Heart left ventricle (tissue), 16 donors: ENCODE measurements at regions not wholly inside any gene's neighbourhood (a gene's known extent, or its start where the extent isn't known, plus 50 kb on each side); places are given as distances from the start of the nearest gene placed in this dataset.

Experiments used
- ATAC-seq, 4 donors: fragments of 200-7000 bp; cut with Tn5 transposase; one replicate each; pipeline ENCODE4 v1.9.1; 2020 to 2022; ENCODE audit warnings: moderate library complexity in 4 of 4, mild to moderate bottlenecking in 3 of 4, moderate number of reproducible peaks in 1 of 4
- DNase-seq, 5 donors: peaks; one replicate each; pipeline ENCODE4 v3.0.0-alpha.2; 2020
- H3K27ac ChIP-seq, 12 donors: fragments of 200-600 bp; sonication (generic) in 4 of 12; one replicate each; pipeline versions ENCODE4 v1.5.0 to v1.8.0; 2016 to 2022; ENCODE audit warnings: mild to moderate bottlenecking in 2 of 12
- H3K27me3 ChIP-seq, 9 donors: fragments of 200-600 bp; sonication (generic) in 2 of 9; one replicate each; pipeline versions ENCODE4 v1.5.1 to v1.8.0; 2016 to 2022; ENCODE audit warnings: mild to moderate bottlenecking in 3 of 9
- H3K36me3 ChIP-seq, 9 donors: fragments of 200-600 bp; sonication (generic) in 2 of 9; one replicate each; pipeline versions ENCODE4 v1.5.0 to v1.8.0; 2018 to 2022; ENCODE audit warnings: mild to moderate bottlenecking in 2 of 9
- H3K4me1 ChIP-seq, 12 donors: fragments of 200-600 bp; sonication (generic) in 4 of 12; one replicate each; pipeline versions ENCODE4 v1.5.0 to v1.8.0; 2016 to 2022; ENCODE audit warnings: mild to moderate bottlenecking in 3 of 12
- H3K4me3 ChIP-seq, 12 donors: fragments of 200-600 bp; sonication (generic) in 4 of 12; one replicate each; pipeline versions ENCODE4 v1.5.0 to v1.8.0; 2017 to 2022; ENCODE audit warnings: mild to moderate bottlenecking in 9 of 12, moderate library complexity in 4 of 12
- H3K9me3 ChIP-seq, 12 donors: fragments of 200-600 bp; sonication (generic) in 4 of 12; one replicate each; pipeline versions ENCODE4 v1.5.0 to v1.8.0; 2016 to 2022; ENCODE audit warnings: mild to moderate bottlenecking in 1 of 12
- POLR2A ChIP-seq, 2 donors: fragments of 450-650 bp; IDR thresholded peaks; one replicate each; pipeline ENCODE4 v1.6.1; 2017; ENCODE audit warnings: antibody characterized with exemption in 2 of 2, mild to moderate bottlenecking in 2 of 2, moderate library complexity in 2 of 2
- WGBS, 4 donors: extraction: QIAGEN DNeasy Blood & Tissue Kit in 2 of 4; methylation state at CpG; one replicate each; pipeline versions ENCODE4 v1.1.5 to v1.1.7; 2013 to 2018; 5-methylcytosine and 5-hydroxymethylcytosine counted together
- intact Hi-C, 10 donors: fragments of 100-400 bp; cut with DNase I; formaldehyde crosslinking; loops; one replicate each; pipeline versions ENCODE4 v1.11.1 to v1.14.2; 2022
- TF ChIP-seq, protein P1 (sequence below), 12 donors: fragments of 200-600 bp; sonication (generic) in 4 of 12; IDR thresholded peaks; one replicate each; pipeline versions ENCODE4 v1.5.0 to v1.8.0; 2018 to 2022; ENCODE audit warnings: antibody characterized with exemption in 12 of 12, mild to moderate bottlenecking in 5 of 12
- donor health status: ischemic (EF 13 %, LVEDD 7.1; RV severe dilation, severe dysfunction).
- donor health status: healthy with polysubstance abuse.
- donor health status: DM: no; HTN: yes; CAD: no.
- donor health status: DM: no; HTN: no; CAD: no.
- donor health status: ischemic (EF 25% LVEDD 6.9; RV normal size, moderate dysfunction).
- donor health status: ischemic (EF 25% LVEDD 5.7; RV mildly dilated, moderate dysfunction).
- donor health status: healthy.
- donor health status: DM: yes; HTN: yes; CAD: no.
- donor health status: ischemic (EF 35%, LVEDD 5.7; RV mildly dilated, moderate dysfunction).
- donor health status: nonischemic (EF 11% LVEDD 7.7; RV severe dilation, severe dysfunction).
- donor health status: DM: yes; HTN: yes; CAD: no.
- donor health status: PGD.
- donor health status: ischemic (EF 29% LVEDD 5.4; RV normal size, mild dysfunction).
- donor health status: nonischemic (EF 23%, LVEDD 6.1; RV moderate dilation, normal function).

DNA sequence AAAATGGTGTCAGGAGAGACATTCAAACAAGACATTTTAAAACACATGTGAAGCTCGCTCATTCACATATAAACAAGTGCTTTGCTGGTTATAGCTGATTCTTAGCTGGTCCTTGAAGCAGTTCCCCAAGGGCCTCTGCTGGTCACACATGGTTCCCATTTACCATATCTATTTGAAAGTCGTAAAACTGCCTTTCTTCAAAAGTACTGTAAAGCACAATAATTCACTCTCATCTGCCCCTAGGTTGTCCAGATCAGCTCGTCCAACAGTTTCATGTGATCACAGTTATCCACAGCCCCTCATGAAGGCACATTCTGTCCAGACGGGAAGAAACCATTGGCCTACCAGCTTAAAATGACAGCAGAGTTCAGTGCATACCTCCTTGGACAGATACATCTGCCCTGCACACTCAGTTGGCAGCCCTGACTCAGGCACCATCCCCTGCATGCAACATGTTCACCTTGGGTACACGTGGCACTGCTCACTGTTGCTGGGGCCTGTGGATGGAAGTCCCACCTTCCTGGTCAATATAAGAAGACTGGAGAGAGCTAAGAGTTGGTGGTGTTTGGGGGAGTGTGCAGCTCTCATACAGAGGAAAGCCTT lies 108.0 kb upstream of the HAAO start:
- intact Hi-C loops, result no loop called here
- TF ChIP-seq POLR2A (IDR thresholded peaks at IDR 0.05), result no peak
- TF ChIP-seq, protein P1, sequence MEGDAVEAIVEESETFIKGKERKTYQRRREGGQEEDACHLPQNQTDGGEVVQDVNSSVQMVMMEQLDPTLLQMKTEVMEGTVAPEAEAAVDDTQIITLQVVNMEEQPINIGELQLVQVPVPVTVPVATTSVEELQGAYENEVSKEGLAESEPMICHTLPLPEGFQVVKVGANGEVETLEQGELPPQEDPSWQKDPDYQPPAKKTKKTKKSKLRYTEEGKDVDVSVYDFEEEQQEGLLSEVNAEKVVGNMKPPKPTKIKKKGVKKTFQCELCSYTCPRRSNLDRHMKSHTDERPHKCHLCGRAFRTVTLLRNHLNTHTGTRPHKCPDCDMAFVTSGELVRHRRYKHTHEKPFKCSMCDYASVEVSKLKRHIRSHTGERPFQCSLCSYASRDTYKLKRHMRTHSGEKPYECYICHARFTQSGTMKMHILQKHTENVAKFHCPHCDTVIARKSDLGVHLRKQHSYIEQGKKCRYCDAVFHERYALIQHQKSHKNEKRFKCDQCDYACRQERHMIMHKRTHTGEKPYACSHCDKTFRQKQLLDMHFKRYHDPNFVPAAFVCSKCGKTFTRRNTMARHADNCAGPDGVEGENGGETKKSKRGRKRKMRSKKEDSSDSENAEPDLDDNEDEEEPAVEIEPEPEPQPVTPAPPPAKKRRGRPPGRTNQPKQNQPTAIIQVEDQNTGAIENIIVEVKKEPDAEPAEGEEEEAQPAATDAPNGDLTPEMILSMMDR (IDR thresholded peaks at IDR 0.05), result no peak
- H3K27ac ChIP-seq, result no peak overlapping the region
- no peaks in the 10 kb centered on the region for H3K27me3 ChIP-seq
- H3K36me3 ChIP-seq, result no peaks in the 10 kb centered on the region
- DNase-seq (no peak), ATAC-seq (no peak)
- peaks cover 5 to 35% (median 24%) of the 10 kb centered on the region in 12 donors for H3K4me1 ChIP-seq
- H3K9me3 ChIP-seq, result no peaks in the 10 kb centered on the region
- no peak overlapping the region for H3K4me3 ChIP-seq
- WGBS, 4 donors, result 82 to 90% (median 88%) methylated on average over 4 to 5 of the region's 5 CpGs

DNA sequence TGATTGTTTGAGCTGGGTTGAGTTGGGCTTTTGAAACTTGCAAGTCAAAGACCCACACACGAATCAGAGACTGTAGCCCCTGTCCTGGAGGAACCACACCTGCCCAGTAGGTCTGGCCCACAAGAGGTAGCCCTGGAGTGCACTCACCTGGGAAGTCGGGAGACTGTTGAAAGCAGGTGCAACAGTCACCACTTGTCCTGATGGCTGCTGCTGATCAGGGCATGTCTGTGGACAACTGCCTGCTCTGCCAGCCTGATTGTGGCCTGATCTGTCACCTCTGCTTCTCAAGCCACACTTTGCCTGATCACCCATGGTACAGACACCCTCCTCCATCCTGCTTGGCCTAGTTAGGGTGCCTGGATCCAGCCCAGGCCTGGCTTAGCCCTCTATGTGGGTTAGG lies 105.0 kb upstream of the HAAO start:
- DNase-seq, result no peak
- no peak overlapping the region for H3K4me3 ChIP-seq
- intact Hi-C loops, result no loop called here
- WGBS, 4 donors, result 87 to 100% (median 93%) methylated on average over 2 of the region's 2 CpGs
- H3K27ac ChIP-seq, result no peak overlapping the region
- no peak for TF ChIP-seq POLR2A (IDR thresholded peaks at IDR 0.05)
- TF ChIP-seq, protein P1 (IDR thresholded peaks at IDR 0.05), result no peak
- ATAC-seq, result peak in 1 of 4 donors; percentile 18
- no peaks in the 10 kb centered on the region for H3K36me3 ChIP-seq
- H3K4me1 ChIP-seq, result peaks cover 0 to 11% (median 0%) of the 10 kb centered on the region in 12 donors
- H3K9me3 ChIP-seq, result no peaks in the 10 kb centered on the region
- no peaks in the 10 kb centered on the region for H3K27me3 ChIP-seq

DNA sequence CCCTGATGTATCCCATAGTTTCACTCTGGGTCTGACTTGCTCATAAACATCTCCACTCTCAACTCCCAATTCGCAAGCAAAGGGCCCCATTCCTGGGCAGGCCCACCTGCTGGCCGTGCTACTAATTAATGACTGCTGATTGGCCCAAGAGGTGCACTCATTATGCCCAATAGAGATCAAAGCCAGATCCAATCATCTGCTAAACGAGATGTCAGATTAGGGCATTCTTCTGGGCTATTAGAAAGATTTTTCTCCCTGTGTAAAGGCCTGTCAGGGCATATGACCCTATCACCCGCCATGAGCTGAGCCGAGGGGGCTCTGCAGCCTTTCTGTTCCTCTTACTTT lies 103.4 kb upstream of the HAAO start:
- ATAC-seq (no peak), DNase-seq (no peak)
- no peaks in the 10 kb centered on the region for H3K27me3 ChIP-seq
- no peak overlapping the region for H3K27ac ChIP-seq
- TF ChIP-seq, protein P1 (IDR thresholded peaks at IDR 0.05), result no peak
- TF ChIP-seq POLR2A (IDR thresholded peaks at IDR 0.05), result no peak
- 71 to 98% (median 92%) methylated on average over 5 of the region's 5 CpGs for WGBS, 4 donors
- no peaks in the 10 kb centered on the region for H3K36me3 ChIP-seq
- intact Hi-C loops, result no loop called here
- H3K9me3 ChIP-seq, result no peaks in the 10 kb centered on the region
- H3K4me3 ChIP-seq, result no peak overlapping the region
- peaks cover 0 to 3% (median 0%) of the 10 kb centered on the region in 12 donors for H3K4me1 ChIP-seq

DNA sequence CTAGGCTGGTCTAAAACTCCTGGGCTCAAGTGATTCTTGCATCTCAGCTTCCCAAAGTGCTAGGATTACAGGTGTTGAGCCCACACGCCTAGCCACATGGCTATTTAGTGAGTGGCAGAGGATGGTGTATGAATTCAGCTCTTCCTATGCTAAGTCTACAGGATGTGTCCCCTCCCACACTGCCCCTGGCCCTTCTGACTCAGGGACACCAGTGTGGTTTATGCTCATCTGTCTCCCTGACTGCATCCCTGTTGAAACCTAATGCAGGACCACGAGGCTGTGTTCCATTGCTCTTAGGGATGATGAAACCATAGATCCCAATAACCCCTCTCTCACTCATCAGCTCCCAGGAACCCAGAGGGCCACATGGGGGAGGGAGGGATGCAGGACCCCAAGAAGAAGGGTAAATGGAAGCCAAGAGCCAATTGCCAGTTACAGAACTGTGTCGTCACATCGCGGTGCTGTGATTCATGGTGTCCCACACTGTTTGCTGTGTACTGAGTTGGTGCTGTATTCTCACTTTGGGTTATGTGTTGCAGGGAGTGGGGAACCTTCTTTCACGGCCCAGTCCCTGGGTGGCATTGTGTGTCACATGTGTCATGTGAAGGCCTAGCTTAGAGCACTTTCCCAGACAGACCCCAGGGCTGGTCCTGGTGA lies 102.9 kb upstream of the HAAO start:
- Histone ChIP-seq H3K27ac (no peak overlapping the region), H3K4me1 (peaks cover 0 to 3% (median 0%) of the 10 kb centered on the region in 12 donors), H3K36me3 (no peaks in the 10 kb centered on the region), H3K4me3 (no peak overlapping the region), H3K9me3 (peaks cover 0 to under 1% (median 0%) of the 10 kb centered on the region in 12 donors), H3K27me3 (no peaks in the 10 kb centered on the region)
- DNase-seq, result no peak
- 95 to 98% (median 97%) methylated on average over 6 of the region's 6 CpGs for WGBS, 4 donors
- intact Hi-C loops, result no loop called here
- no peak for ATAC-seq
- TF ChIP-seq, protein P1 (IDR thresholded peaks at IDR 0.05), result no peak
- no peak for TF ChIP-seq POLR2A (IDR thresholded peaks at IDR 0.05)
